Keratinocyte (primary cell): ENCODE measurements at regions not wholly inside any gene's neighbourhood (a gene's known extent, or its start where the extent isn't known, plus 50 kb on each side); places are given as distances from the start of the nearest gene placed in this dataset.

Source experiments
- DNase-seq: peaks from one replicate; pipeline ENCODE4 v3.0.0-alpha.2; 2011; ENCODE audit warnings: low read depth, missing footprints, low spot score
- FAIRE-seq: peaks from 2 replicates; lab custom pipeline; 2011; peaks lifted over from hg19 to GRCh38; lab: Jason Lieb, UNC
- H2AFZ ChIP-seq: 2 replicates; pipeline ENCODE4 v1.6.0; 2012; ENCODE audit warnings: low read length, control low read depth, inconsistent platforms; ENCODE audit not compliant: control insufficient read depth
- H3K27ac ChIP-seq: 2 replicates; pipeline ENCODE4 v1.5.1; 2011; ENCODE audit warnings: low read length; ENCODE audit not compliant: control insufficient read depth, insufficient read depth
- H3K27me3 ChIP-seq: 3 replicates; pipeline ENCODE4 v1.6.0; 2011; ENCODE audit warnings: low read length; ENCODE audit not compliant: control insufficient read depth, insufficient read depth; ENCODE audit errors: extremely low read depth
- H3K36me3 ChIP-seq, 2 experiments: 2 replicates in 1 of 2; 3 replicates in 1 of 2; pipeline ENCODE4 v1.5.1; 2011; ENCODE audit warnings: low read length in 2 of 2, mild to moderate bottlenecking in 1 of 2; ENCODE audit not compliant: control insufficient read depth in 2 of 2, insufficient read depth in 2 of 2; ENCODE audit errors: extremely low read depth in 1 of 2
- H3K4me1 ChIP-seq: 3 replicates; pipeline ENCODE4 v1.5.1; 2011; ENCODE audit warnings: low read length; ENCODE audit not compliant: control insufficient read depth, insufficient read depth; ENCODE audit errors: extremely low read depth
- H3K4me2 ChIP-seq: 3 replicates; pipeline ENCODE4 v1.6.0; 2011; ENCODE audit warnings: low read depth, low read length; ENCODE audit not compliant: control insufficient read depth, insufficient read depth; ENCODE audit errors: extremely low read depth
- H3K4me3 ChIP-seq, 3 experiments: fragments of 200-600 bp in 1 of 3; sonication (generic) in 1 of 3; 2 replicates in 2 of 3; 3 replicates in 1 of 3; pipeline ENCODE4 v1.5.1; 2011 to 2016; ENCODE audit warnings: low read length in 3 of 3, mild to moderate bottlenecking in 3 of 3, control low read depth in 2 of 3, inconsistent platforms in 1 of 3, low read depth in 1 of 3, mixed read lengths in 1 of 3, mixed run types in 1 of 3, moderate library complexity in 1 of 3; ENCODE audit not compliant: control insufficient read depth in 2 of 3, insufficient read depth in 2 of 3; ENCODE audit errors: extremely low read depth in 1 of 3
- H3K79me2 ChIP-seq: 2 replicates; pipeline ENCODE4 v1.6.0; 2012; ENCODE audit warnings: low read length; ENCODE audit not compliant: control insufficient read depth, insufficient read depth
- H3K9ac ChIP-seq: 3 replicates; pipeline ENCODE4 v1.6.0; 2011; ENCODE audit warnings: low read length; ENCODE audit not compliant: control insufficient read depth, insufficient read depth; ENCODE audit errors: extremely low read depth
- H3K9me1 ChIP-seq: 3 replicates; pipeline ENCODE4 v1.6.0; 2011; ENCODE audit warnings: low read length; ENCODE audit not compliant: control insufficient read depth, insufficient read depth; ENCODE audit errors: extremely low read depth
- H3K9me3 ChIP-seq: 2 replicates; pipeline ENCODE4 v1.5.1; 2012; ENCODE audit warnings: low read depth, low read length; ENCODE audit not compliant: control insufficient read depth
- H4K20me1 ChIP-seq: 3 replicates; pipeline ENCODE4 v1.6.0; 2011; ENCODE audit warnings: low read length; ENCODE audit not compliant: control insufficient read depth, insufficient read depth; ENCODE audit errors: extremely low read depth
- EZH2 ChIP-seq: IDR thresholded peaks from one replicate; pipeline ENCODE4 v1.6.1; 2012; ENCODE audit warnings: inconsistent platforms, mild to moderate bottlenecking, low read length, moderate library complexity
- dilution Hi-C: fragments of 300-500 bp; cut with MboI; formaldehyde crosslinking; loops from one replicate; pipeline ENCODE4 v1.7.0; 2020; ENCODE audit warnings: low sequenced_read_pairs; ENCODE audit not compliant: extremely low pct_ligation_motif_present
- TF ChIP-seq, protein P1 (sequence below), 3 experiments: IDR thresholded peaks in 1 of 3; conservative IDR thresholded peaks in 1 of 3; optimal IDR thresholded peaks in 1 of 3; 2 replicates in 2 of 3; 3 replicates in 1 of 3; pipeline versions ENCODE3 to v1.5.1; 2011; ENCODE audit warnings: low read length in 3 of 3, mild to moderate bottlenecking in 3 of 3, moderate library complexity in 2 of 3, control low read depth in 1 of 3, inconsistent platforms in 1 of 3; ENCODE audit not compliant: insufficient read depth in 2 of 3; ENCODE audit errors: extremely low read depth in 1 of 3

DNA sequence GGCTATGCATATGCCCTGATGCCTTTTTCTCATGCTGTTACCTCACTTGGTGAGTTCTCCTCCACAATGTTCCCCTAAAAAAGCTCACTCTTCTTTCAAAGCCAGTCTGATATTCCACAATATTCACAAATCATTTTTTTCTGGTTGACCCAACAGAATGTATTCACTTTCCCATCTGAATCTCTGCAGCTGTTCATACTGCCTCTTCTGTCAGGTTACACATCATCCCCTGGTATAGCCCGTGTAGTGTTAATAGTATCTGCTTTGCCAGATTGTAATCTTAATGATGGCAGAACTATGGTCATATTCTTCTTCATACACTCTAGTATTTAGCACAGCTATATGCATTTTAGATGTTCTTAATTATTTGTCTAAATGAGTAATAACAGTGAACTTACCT lies 544.3 kb downstream of the EFNB2 start:
- Histone ChIP-seq H3K9me1 (no peaks in the 10 kb centered on the region), H3K9me3 (no peaks in the 10 kb centered on the region), H3K9ac (peak overlapping the region; percentile 58), H3K36me3 (no peaks in the 10 kb centered on the region), H3K4me3 (peak overlapping the region in 1 of 3 experiments; percentile 9), H2AFZ (no peak overlapping the region), H3K27me3 (no peaks in the 10 kb centered on the region), H3K4me2 (peak overlapping the region; percentile 54), H4K20me1 (no peaks in the 10 kb centered on the region), H3K79me2 (no peaks in the 10 kb centered on the region), H3K4me1 (peaks cover 26% of the 10 kb centered on the region), H3K27ac (peak overlapping the region; percentile 95)
- dilution Hi-C loops = no loop called here
- no peak for FAIRE-seq
- DNase-seq = no peak
- TF ChIP-seq, protein P1, sequence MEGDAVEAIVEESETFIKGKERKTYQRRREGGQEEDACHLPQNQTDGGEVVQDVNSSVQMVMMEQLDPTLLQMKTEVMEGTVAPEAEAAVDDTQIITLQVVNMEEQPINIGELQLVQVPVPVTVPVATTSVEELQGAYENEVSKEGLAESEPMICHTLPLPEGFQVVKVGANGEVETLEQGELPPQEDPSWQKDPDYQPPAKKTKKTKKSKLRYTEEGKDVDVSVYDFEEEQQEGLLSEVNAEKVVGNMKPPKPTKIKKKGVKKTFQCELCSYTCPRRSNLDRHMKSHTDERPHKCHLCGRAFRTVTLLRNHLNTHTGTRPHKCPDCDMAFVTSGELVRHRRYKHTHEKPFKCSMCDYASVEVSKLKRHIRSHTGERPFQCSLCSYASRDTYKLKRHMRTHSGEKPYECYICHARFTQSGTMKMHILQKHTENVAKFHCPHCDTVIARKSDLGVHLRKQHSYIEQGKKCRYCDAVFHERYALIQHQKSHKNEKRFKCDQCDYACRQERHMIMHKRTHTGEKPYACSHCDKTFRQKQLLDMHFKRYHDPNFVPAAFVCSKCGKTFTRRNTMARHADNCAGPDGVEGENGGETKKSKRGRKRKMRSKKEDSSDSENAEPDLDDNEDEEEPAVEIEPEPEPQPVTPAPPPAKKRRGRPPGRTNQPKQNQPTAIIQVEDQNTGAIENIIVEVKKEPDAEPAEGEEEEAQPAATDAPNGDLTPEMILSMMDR (optimal IDR thresholded peaks at IDR 0.05 in 1 of 3, IDR thresholded peaks at IDR 0.05 in 1 of 3, conservative IDR thresholded peaks at IDR 0.05 in 1 of 3; ENCODE audit: extremely low read depth in 1 of 3, insufficient read depth in 2 of 3, low read length in 3 of 3) = no peak
- TF ChIP-seq EZH2 = no peak

DNA sequence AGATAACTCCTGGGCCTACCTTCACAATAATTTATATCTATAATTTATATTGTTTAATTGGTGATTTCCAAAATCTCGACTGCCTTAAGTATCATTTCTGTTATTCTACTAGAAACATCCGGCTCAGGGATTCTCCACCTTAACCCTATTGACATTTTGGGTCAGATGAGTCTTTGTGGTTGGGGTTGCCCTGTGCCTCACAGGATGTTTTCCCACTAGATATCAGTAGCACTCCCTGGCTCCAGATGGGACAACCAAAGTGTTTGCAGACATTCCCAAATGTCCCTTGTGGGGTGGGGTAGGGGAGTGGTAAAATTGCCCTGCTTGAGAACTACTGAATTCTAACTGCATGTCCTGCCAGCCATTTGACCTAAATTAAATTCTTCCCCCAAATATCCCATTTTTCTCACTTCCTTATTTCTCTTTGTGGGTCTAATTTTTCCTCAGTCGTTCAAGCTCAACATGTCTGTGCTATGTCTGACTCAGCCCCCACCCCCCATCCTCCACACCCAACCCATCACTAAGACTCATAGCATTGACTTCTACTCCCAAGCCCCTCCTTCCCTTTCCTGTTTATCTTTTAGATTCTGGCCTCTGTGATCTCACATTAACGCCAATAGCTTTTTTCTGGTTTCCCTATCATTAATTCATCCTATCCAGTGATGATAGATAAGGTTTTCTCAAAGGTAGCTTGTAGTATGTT lies 545.1 kb downstream of the EFNB2 start:
- no peaks in the 10 kb centered on the region for H3K36me3 ChIP-seq
- peaks cover 26% of the 10 kb centered on the region for H3K4me1 ChIP-seq
- H3K27ac ChIP-seq = peak overlapping the region; percentile 95
- peak overlapping the region in 1 of 3 experiments; percentile 9 for H3K4me3 ChIP-seq
- dilution Hi-C loops = no loop called here
- H2AFZ ChIP-seq = peak overlapping the region; percentile 38
- peak overlapping the region; percentile 58 for H3K9ac ChIP-seq
- no peaks in the 10 kb centered on the region for H3K27me3 ChIP-seq
- H3K9me1 ChIP-seq = no peaks in the 10 kb centered on the region
- H4K20me1 ChIP-seq = no peaks in the 10 kb centered on the region
- H3K9me3 ChIP-seq = no peaks in the 10 kb centered on the region
- no peaks in the 10 kb centered on the region for H3K79me2 ChIP-seq
- no peak for DNase-seq
- FAIRE-seq = peak; percentile 72
- H3K4me2 ChIP-seq = peak overlapping the region; percentile 54
- TF ChIP-seq EZH2 = no peak
- TF ChIP-seq, protein P1 (optimal IDR thresholded peaks at IDR 0.05 in 1 of 3, IDR thresholded peaks at IDR 0.05 in 1 of 3, conservative IDR thresholded peaks at IDR 0.05 in 1 of 3; ENCODE audit: extremely low read depth in 1 of 3, insufficient read depth in 2 of 3, low read length in 3 of 3) = no peak
